Liver (tissue), 8 donors: ENCODE measurements at regions not wholly inside any gene's neighbourhood (a gene's known extent, or its start where the extent isn't known, plus 50 kb on each side); places are given as distances from the start of the nearest gene placed in this dataset.

ENCODE experiments used
- DNase-seq: peaks from one replicate; pipeline ENCODE4 v3.0.0-alpha.2; 2017; ENCODE audit warnings: low spot score
- H3K27ac ChIP-seq, 2 donors: one replicate each; pipeline ENCODE4 v1.7.0; 2013; ENCODE audit warnings: inconsistent platforms in 2 of 2, low read length in 2 of 2, control low read depth in 1 of 2, low read depth in 1 of 2, mild to moderate bottlenecking in 1 of 2
- H3K27me3 ChIP-seq, 4 donors: one replicate each; pipeline versions ENCODE4 v1.6.1 to v1.7.0; 2013; ENCODE audit warnings: low read length in 3 of 4, inconsistent platforms in 1 of 4, mild to moderate bottlenecking in 1 of 4, moderate library complexity in 1 of 4; ENCODE audit not compliant: control insufficient read depth in 4 of 4, insufficient read depth in 4 of 4
- H3K36me3 ChIP-seq, 4 donors: one replicate each; pipeline versions ENCODE4 v1.6.1 to v1.7.0; 2013; ENCODE audit warnings: low read length in 3 of 4, mild to moderate bottlenecking in 3 of 4, low read depth in 1 of 4, moderate library complexity in 1 of 4; ENCODE audit not compliant: control insufficient read depth in 4 of 4, insufficient read depth in 3 of 4
- H3K4me1 ChIP-seq, 4 donors: one replicate each; pipeline versions ENCODE4 v1.6.1 to v1.7.0; 2013; ENCODE audit warnings: low read length in 3 of 4, mild to moderate bottlenecking in 3 of 4, moderate library complexity in 1 of 4; ENCODE audit not compliant: control insufficient read depth in 4 of 4, insufficient read depth in 4 of 4
- H3K4me3 ChIP-seq, 3 donors: one replicate each; pipeline versions ENCODE4 v1.6.1 to v1.7.0; 2013; ENCODE audit warnings: low read length in 3 of 3, control low read depth in 1 of 3, low read depth in 1 of 3, mild to moderate bottlenecking in 1 of 3
- H3K9ac ChIP-seq, 2 donors: one replicate each; pipeline ENCODE4 v1.7.0; 2013; ENCODE audit warnings: low read length in 2 of 2, mild to moderate bottlenecking in 2 of 2, moderate library complexity in 2 of 2, control low read depth in 1 of 2, low read depth in 1 of 2
- H3K9me3 ChIP-seq, 4 donors: one replicate each; pipeline versions ENCODE4 v1.6.1 to v1.7.0; 2013; ENCODE audit warnings: low read length in 3 of 4; ENCODE audit not compliant: control insufficient read depth in 4 of 4
- EGR1 ChIP-seq, 2 donors: IDR thresholded peaks; 2 replicates each; pipeline ENCODE4 v1.6.1; 2016 to 2018; ENCODE audit warnings: antibody characterized with exemption in 2 of 2, low read depth in 2 of 2
- FOXA2 ChIP-seq: IDR thresholded peaks from 2 replicates; pipeline ENCODE4 v1.6.1; 2016; ENCODE audit warnings: antibody characterized with exemption
- GABPA ChIP-seq, 2 donors: IDR thresholded peaks in 1 of 2; conservative IDR thresholded peaks in 1 of 2; 2 replicates each; pipeline ENCODE4 v1.6.1; 2016; ENCODE audit warnings: antibody characterized with exemption in 2 of 2, mild to moderate bottlenecking in 1 of 2, moderate library complexity in 1 of 2
- HNF4A ChIP-seq, 2 donors: conservative IDR thresholded peaks; 2 replicates each; pipeline ENCODE4 v1.6.1; 2016; ENCODE audit warnings: antibody characterized with exemption in 2 of 2, mild to moderate bottlenecking in 2 of 2
- HNF4G ChIP-seq: IDR thresholded peaks from 2 replicates; pipeline ENCODE4 v1.6.1; 2016; ENCODE audit warnings: antibody characterized with exemption
- JUND ChIP-seq, 2 donors: IDR thresholded peaks; 2 replicates each; pipeline ENCODE4 v1.6.1; 2016; ENCODE audit warnings: antibody characterized with exemption in 2 of 2
- RAD21 ChIP-seq, 2 donors: IDR thresholded peaks; 2 replicates each; pipeline ENCODE4 v1.6.1; 2016; ENCODE audit warnings: antibody characterized with exemption in 2 of 2, mild to moderate bottlenecking in 2 of 2
- RXRA ChIP-seq, 2 donors: IDR thresholded peaks; 2 replicates each; pipeline ENCODE4 v1.6.1; 2017 to 2018; ENCODE audit warnings: antibody characterized with exemption in 2 of 2, mild to moderate bottlenecking in 1 of 2
- TAF1 ChIP-seq: conservative IDR thresholded peaks from 2 replicates; pipeline ENCODE4 v1.6.1; 2016; ENCODE audit warnings: antibody characterized with exemption, mild to moderate bottlenecking
- YY1 ChIP-seq: IDR thresholded peaks from 2 replicates; pipeline ENCODE4 v1.6.1; 2016; ENCODE audit warnings: antibody characterized with exemption, mild to moderate bottlenecking
- WGBS: extraction: QIAGEN DNeasy Blood & Tissue Kit; methylation state at CpG from one replicate; pipeline ENCODE4 v1.1.7; 2013; 5-methylcytosine and 5-hydroxymethylcytosine counted together
- TF ChIP-seq, protein P1 (sequence below): IDR thresholded peaks from 2 replicates; pipeline ENCODE4 v1.6.1; 2016; ENCODE audit warnings: antibody characterized with exemption
- TF ChIP-seq, protein P2 (sequence below): IDR thresholded peaks from 2 replicates; pipeline ENCODE4 v1.6.1; 2016; ENCODE audit warnings: antibody characterized with exemption
- TF ChIP-seq, protein P3 (sequence below): fragments of 150-350 bp; IDR thresholded peaks from 2 replicates; pipeline ENCODE4 v1.5.1; 2017; ENCODE audit warnings: improper control_type of control experiment, low read depth, low read length; ENCODE audit not compliant: missing input control
- donor health status: healthy.
- donor health status: healthy.
- donor health status: healthy.
- donor health status: healthy.
- donor health status: healthy.

GRCh38 chr13:53691417-53691816, 662.8 kb downstream of the OLFM4 start:
- DNase-seq = no peak
- no peak for TF ChIP-seq RXRA (IDR thresholded peaks at IDR 0.05)
- TF ChIP-seq RAD21 (IDR thresholded peaks at IDR 0.05) = no peak
- no peak for TF ChIP-seq FOXA2
- no peak for TF ChIP-seq HNF4A (conservative IDR thresholded peaks at IDR 0.05)
- TF ChIP-seq, protein P1, sequence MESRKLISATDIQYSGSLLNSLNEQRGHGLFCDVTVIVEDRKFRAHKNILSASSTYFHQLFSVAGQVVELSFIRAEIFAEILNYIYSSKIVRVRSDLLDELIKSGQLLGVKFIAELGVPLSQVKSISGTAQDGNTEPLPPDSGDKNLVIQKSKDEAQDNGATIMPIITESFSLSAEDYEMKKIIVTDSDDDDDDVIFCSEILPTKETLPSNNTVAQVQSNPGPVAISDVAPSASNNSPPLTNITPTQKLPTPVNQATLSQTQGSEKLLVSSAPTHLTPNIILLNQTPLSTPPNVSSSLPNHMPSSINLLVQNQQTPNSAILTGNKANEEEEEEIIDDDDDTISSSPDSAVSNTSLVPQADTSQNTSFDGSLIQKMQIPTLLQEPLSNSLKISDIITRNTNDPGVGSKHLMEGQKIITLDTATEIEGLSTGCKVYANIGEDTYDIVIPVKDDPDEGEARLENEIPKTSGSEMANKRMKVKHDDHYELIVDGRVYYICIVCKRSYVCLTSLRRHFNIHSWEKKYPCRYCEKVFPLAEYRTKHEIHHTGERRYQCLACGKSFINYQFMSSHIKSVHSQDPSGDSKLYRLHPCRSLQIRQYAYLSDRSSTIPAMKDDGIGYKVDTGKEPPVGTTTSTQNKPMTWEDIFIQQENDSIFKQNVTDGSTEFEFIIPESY = no peak
- no peak for TF ChIP-seq YY1
- no peak for TF ChIP-seq EGR1 (IDR thresholded peaks at IDR 0.05; ENCODE audit: low read depth in 2 of 2)
- TF ChIP-seq, protein P2, sequence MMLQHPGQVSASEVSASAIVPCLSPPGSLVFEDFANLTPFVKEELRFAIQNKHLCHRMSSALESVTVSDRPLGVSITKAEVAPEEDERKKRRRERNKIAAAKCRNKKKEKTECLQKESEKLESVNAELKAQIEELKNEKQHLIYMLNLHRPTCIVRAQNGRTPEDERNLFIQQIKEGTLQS = no peak
- TF ChIP-seq GABPA (IDR thresholded peaks at IDR 0.05 in 1 of 2, conservative IDR thresholded peaks at IDR 0.05 in 1 of 2) = no peak
- TF ChIP-seq, protein P3, sequence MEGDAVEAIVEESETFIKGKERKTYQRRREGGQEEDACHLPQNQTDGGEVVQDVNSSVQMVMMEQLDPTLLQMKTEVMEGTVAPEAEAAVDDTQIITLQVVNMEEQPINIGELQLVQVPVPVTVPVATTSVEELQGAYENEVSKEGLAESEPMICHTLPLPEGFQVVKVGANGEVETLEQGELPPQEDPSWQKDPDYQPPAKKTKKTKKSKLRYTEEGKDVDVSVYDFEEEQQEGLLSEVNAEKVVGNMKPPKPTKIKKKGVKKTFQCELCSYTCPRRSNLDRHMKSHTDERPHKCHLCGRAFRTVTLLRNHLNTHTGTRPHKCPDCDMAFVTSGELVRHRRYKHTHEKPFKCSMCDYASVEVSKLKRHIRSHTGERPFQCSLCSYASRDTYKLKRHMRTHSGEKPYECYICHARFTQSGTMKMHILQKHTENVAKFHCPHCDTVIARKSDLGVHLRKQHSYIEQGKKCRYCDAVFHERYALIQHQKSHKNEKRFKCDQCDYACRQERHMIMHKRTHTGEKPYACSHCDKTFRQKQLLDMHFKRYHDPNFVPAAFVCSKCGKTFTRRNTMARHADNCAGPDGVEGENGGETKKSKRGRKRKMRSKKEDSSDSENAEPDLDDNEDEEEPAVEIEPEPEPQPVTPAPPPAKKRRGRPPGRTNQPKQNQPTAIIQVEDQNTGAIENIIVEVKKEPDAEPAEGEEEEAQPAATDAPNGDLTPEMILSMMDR = no peak
- TF ChIP-seq TAF1 = no peak
- H3K36me3 ChIP-seq = no peaks in the 10 kb centered on the region
- WGBS = 75% methylated on average over 2 of the region's 2 CpGs
- no peaks in the 10 kb centered on the region for H3K27me3 ChIP-seq
- no peak overlapping the region for H3K27ac ChIP-seq
- no peak overlapping the region for H3K4me3 ChIP-seq
- H3K9me3 ChIP-seq = no peaks in the 10 kb centered on the region
- no peak overlapping the region for H3K9ac ChIP-seq
- no peaks in the 10 kb centered on the region for H3K4me1 ChIP-seq

- no peak for DNase-seq
- no peak overlapping the region for H3K4me3 ChIP-seq
- no peaks in the 10 kb centered on the region for H3K27me3 ChIP-seq
- H3K27ac ChIP-seq = no peak overlapping the region
- no peaks in the 10 kb centered on the region for H3K36me3 ChIP-seq
- WGBS = 42% methylated on average over 2 of the region's 2 CpGs
- H3K4me1 ChIP-seq = no peaks in the 10 kb centered on the region
- no peaks in the 10 kb centered on the region for H3K9me3 ChIP-seq
- H3K9ac ChIP-seq = no peak overlapping the region
- TF ChIP-seq, protein P2 = no peak
- TF ChIP-seq EGR1 (IDR thresholded peaks at IDR 0.05; ENCODE audit: low read depth in 2 of 2) = no peak
- TF ChIP-seq HNF4G = no peak
- TF ChIP-seq JUND (IDR thresholded peaks at IDR 0.05) = no peak
- TF ChIP-seq, protein P3 = no peak
Measured at GRCh38 chr13:53694814-53695532, 666.4 kb downstream of the OLFM4 start.
